Peyer's patch (tissue), 4 donors: ENCODE measurements at regions not wholly inside any gene's neighbourhood (a gene's known extent, or its start where the extent isn't known, plus 50 kb on each side); places are given as distances from the start of the nearest gene placed in this dataset.

Source experiments
- DNase-seq, 3 donors: peaks; one replicate each; pipeline ENCODE4 v3.0.0-alpha.2; 2017 to 2019
- H3K27ac ChIP-seq, 4 donors: fragments of 200-600 bp; sonication (generic); one replicate each; pipeline ENCODE4 v1.5.1; 2016 to 2019
- H3K27me3 ChIP-seq, 2 donors: fragments of 200-600 bp; sonication (generic); one replicate each; pipeline ENCODE4 v1.5.1; 2019
- H3K36me3 ChIP-seq, 3 donors: fragments of 200-600 bp; sonication (generic); one replicate each; pipeline ENCODE4 v1.5.1; 2016 to 2019
- H3K4me1 ChIP-seq, 4 donors: fragments of 200-600 bp; sonication (generic); one replicate each; pipeline ENCODE4 v1.5.1; 2016 to 2019
- H3K4me3 ChIP-seq, 4 donors: fragments of 200-600 bp; sonication (generic); 1 replicate in 3 of 4; 2 replicates in 1 of 4; pipeline ENCODE4 v1.5.1; 2016 to 2019; ENCODE audit warnings: mild to moderate bottlenecking in 1 of 4
- H3K9me3 ChIP-seq, 4 donors: fragments of 200-600 bp; sonication (generic); one replicate each; pipeline ENCODE4 v1.5.1; 2016 to 2019; ENCODE audit warnings: mild to moderate bottlenecking in 1 of 4
- POLR2A ChIP-seq, 2 donors: fragments of 450-650 bp; IDR thresholded peaks; one replicate each; pipeline ENCODE4 v1.5.1; 2017; ENCODE audit warnings: antibody characterized with exemption in 2 of 2, mild to moderate bottlenecking in 2 of 2, moderate library complexity in 2 of 2
- TF ChIP-seq, protein P1 (sequence below), 6 experiments: fragments of 450-650 bp in 4 of 6; fragments of 200-600 bp in 2 of 6; sonication (generic) in 1 of 6; IDR thresholded peaks; one replicate each; pipeline ENCODE4 v1.5.1; 2017 to 2019; ENCODE audit warnings: antibody characterized with exemption in 6 of 6, mild to moderate bottlenecking in 3 of 6, moderate library complexity in 1 of 6

DNA sequence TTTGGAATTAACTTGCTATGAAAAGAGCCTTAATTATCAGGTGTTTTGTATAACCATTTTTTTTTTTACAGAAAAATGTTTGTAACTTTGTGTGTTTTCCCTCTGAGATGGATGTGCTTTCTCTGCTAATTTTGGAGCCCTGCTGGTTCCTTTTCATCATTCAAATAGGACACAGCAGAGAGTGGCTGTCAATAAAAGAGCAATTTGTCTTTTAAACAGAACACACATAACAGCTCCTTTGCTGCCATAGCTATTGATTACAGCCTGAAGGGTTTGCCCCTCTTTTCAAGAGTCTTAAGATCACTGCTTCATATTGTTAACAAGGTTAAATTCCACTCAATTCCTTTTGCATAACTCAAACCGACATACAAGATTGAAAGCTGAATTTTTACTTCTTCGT is 187.2 kb upstream of the MBL2 start:
- Histone ChIP-seq H3K4me3 (no peak overlapping the region), H3K9me3 (no peaks in the 10 kb centered on the region), H3K36me3 (no peaks in the 10 kb centered on the region), H3K27me3 (no peaks in the 10 kb centered on the region), H3K27ac (no peak overlapping the region), H3K4me1 (no peaks in the 10 kb centered on the region)
- no peak for DNase-seq
- TF ChIP-seq, protein P1, sequence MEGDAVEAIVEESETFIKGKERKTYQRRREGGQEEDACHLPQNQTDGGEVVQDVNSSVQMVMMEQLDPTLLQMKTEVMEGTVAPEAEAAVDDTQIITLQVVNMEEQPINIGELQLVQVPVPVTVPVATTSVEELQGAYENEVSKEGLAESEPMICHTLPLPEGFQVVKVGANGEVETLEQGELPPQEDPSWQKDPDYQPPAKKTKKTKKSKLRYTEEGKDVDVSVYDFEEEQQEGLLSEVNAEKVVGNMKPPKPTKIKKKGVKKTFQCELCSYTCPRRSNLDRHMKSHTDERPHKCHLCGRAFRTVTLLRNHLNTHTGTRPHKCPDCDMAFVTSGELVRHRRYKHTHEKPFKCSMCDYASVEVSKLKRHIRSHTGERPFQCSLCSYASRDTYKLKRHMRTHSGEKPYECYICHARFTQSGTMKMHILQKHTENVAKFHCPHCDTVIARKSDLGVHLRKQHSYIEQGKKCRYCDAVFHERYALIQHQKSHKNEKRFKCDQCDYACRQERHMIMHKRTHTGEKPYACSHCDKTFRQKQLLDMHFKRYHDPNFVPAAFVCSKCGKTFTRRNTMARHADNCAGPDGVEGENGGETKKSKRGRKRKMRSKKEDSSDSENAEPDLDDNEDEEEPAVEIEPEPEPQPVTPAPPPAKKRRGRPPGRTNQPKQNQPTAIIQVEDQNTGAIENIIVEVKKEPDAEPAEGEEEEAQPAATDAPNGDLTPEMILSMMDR (IDR thresholded peaks at IDR 0.05): no peak
- no peak for TF ChIP-seq POLR2A (IDR thresholded peaks at IDR 0.05)

DNA sequence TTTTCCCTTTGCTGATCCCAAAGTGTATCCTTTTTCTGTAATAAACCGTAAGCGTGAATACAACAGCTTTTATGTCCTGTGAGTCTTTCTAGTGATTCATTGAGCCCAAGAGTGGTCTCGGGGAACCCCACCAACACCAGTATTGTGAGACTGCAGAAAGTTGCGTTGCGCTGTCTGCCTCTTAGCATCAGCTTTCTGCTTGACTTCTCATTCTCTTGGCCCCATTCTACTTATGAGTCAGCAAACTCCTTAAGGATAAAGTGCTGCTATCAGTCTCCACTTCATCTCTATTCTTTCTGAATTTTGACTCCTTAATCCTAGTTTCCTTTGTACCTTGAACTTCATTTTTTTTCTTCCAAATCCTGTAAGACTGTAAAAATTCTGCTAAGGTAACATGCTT is 184.3 kb upstream of the MBL2 start:
- Histone ChIP-seq H3K4me3 (no peak overlapping the region), H3K27me3 (no peaks in the 10 kb centered on the region), H3K9me3 (no peaks in the 10 kb centered on the region), H3K27ac (no peak overlapping the region), H3K4me1 (no peaks in the 10 kb centered on the region), H3K36me3 (no peaks in the 10 kb centered on the region)
- TF ChIP-seq POLR2A (IDR thresholded peaks at IDR 0.05): no peak
- TF ChIP-seq, protein P1 (IDR thresholded peaks at IDR 0.05): no peak
- no peak for DNase-seq

DNA sequence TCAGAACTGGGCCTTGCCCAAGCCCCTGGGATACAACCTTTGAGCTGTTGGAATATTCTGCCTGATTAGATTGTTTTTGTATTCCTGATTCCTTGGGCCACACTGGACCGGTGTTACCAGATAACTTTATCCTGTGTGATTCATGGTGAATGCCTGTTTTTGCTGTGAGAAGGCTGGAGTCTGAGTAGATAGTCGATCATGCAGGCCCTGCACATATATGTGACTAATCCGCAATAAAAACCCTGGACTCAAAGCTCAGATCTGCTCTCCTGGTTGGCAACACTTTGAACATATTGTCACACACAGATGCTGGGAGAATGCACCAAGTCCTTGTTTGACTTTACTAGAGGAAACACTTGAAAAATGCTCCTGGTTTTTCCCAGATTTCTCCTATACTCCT is 183.9 kb upstream of the MBL2 start:
- no peaks in the 10 kb centered on the region for H3K36me3 ChIP-seq
- no peaks in the 10 kb centered on the region for H3K9me3 ChIP-seq
- no peak overlapping the region for H3K4me3 ChIP-seq
- no peaks in the 10 kb centered on the region for H3K27me3 ChIP-seq
- TF ChIP-seq, protein P1 (IDR thresholded peaks at IDR 0.05): no peak
- no peak for TF ChIP-seq POLR2A (IDR thresholded peaks at IDR 0.05)
- no peak overlapping the region for H3K27ac ChIP-seq
- no peaks in the 10 kb centered on the region for H3K4me1 ChIP-seq
- DNase-seq: no peak

DNA sequence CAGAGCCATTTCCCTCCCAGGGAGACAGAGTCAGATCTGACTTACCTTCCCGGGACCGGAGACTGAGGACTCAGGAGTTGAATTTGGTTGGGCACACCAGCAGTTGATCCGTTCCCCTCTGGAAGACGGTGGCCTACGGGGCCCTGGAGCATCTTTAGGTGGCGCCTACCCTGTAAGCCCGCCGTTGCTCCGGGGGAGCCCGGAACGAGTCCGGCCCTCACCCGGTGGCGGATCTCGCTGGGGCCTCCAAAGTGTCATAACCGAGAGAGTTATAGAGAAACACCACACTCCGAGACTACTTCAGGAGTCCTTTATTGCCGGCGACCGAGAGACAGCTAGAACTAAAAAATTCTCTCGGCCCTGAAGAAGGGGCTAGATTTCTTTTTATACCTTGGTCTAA is 182.8 kb upstream of the MBL2 start:
- Histone ChIP-seq H3K4me1 (no peaks in the 10 kb centered on the region), H3K4me3 (no peak overlapping the region), H3K27ac (no peak overlapping the region), H3K27me3 (no peaks in the 10 kb centered on the region), H3K9me3 (no peaks in the 10 kb centered on the region), H3K36me3 (no peaks in the 10 kb centered on the region)
- DNase-seq: no peak
- TF ChIP-seq, protein P1 (IDR thresholded peaks at IDR 0.05): no peak
- TF ChIP-seq POLR2A (IDR thresholded peaks at IDR 0.05): no peak

DNA sequence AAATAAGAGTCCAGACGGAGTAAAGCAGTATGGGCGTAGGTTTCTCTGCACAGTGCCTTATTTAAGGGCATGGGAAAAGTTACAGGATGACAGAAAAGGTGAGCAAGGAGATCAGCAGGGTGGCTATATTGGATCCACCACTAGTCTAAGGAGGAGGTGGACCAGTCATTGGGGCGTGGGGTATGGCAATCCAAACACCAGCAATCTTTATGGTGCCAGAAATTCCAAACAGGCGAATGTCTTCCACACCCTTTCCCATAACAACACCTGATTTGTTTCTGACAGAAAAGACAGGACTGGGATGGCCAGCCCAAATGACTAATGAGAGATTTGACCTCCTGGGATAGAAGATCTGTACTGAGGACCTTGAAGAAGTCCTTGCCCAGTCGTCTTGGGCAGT is 181.8 kb upstream of the MBL2 start:
- no peaks in the 10 kb centered on the region for H3K4me1 ChIP-seq
- no peak overlapping the region for H3K4me3 ChIP-seq
- H3K27me3 ChIP-seq: no peaks in the 10 kb centered on the region
- DNase-seq: no peak
- H3K9me3 ChIP-seq: no peaks in the 10 kb centered on the region
- TF ChIP-seq, protein P1 (IDR thresholded peaks at IDR 0.05): no peak
- no peak for TF ChIP-seq POLR2A (IDR thresholded peaks at IDR 0.05)
- no peaks in the 10 kb centered on the region for H3K36me3 ChIP-seq
- H3K27ac ChIP-seq: no peak overlapping the region

DNA sequence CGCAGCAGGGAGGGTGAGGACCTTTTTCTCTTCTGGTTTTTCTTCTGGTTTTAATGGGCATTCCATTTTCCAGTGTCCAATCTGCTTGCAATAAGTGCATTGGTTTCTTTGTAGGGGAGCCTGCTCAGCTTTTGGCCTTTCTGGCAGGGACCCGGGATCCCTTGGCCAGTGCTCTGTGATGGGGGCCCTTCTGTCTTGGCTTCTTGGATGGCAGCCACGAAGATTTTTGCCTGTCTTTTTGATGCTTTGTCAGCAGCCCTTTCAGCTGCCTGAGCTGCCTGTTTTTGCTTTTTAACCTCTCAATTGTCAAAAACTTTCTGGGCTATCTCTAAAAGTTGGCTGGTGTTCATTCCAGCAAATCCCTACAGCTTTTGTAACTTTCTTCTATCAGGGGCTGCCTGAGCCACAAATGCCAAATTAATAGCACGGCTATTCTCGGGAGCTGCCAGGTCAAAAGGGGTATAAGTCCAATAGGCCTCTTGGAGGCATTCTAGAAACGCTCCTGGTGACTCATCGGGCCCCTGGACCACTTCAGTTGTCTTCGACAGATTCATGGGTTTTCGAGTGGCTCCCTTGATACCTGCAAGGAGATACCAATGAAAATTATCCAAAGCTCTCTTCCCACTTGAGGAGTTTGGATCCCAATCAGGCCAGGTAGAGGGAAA is 179.9 kb upstream of the MBL2 start:
- TF ChIP-seq POLR2A (IDR thresholded peaks at IDR 0.05): no peak
- TF ChIP-seq, protein P1 (IDR thresholded peaks at IDR 0.05): no peak
- DNase-seq: no peak
- no peak overlapping the region for H3K27ac ChIP-seq

More for the DNA sequence above, 179.9 kb upstream of the MBL2 start:
- Histone ChIP-seq H3K4me3 (no peak overlapping the region), H3K9me3 (no peaks in the 10 kb centered on the region), H3K4me1 (no peaks in the 10 kb centered on the region), H3K36me3 (no peaks in the 10 kb centered on the region), H3K27me3 (no peaks in the 10 kb centered on the region)
